ENCODE measurements at regions not wholly inside any gene's neighbourhood (a gene's known extent, or its start where the extent isn't known, plus 50 kb on each side); places are given as distances from the start of the nearest gene placed in this dataset.

DNA sequence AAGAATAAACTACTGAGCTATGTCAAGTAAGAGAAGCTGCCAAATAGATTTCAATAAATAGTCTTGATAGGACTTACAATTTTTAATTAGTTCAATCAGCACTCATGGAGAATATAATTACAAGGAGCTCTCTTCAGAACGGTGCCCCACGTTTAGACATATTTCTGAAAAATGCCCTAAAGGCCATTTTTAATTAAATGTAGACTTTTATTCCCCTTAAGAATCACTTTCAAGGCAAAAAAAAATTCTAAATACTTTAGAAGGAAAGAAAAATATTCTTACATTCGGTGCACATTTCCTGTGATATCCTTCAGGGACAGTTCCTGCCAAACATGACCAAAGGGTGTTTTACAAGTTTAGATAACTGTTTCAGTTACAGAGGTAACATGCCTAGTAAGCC, 202.5 kb upstream of the CDH7 start:
- no peak for DNase-seq (ENCODE audit: low read depth, low spot score)

DNA sequence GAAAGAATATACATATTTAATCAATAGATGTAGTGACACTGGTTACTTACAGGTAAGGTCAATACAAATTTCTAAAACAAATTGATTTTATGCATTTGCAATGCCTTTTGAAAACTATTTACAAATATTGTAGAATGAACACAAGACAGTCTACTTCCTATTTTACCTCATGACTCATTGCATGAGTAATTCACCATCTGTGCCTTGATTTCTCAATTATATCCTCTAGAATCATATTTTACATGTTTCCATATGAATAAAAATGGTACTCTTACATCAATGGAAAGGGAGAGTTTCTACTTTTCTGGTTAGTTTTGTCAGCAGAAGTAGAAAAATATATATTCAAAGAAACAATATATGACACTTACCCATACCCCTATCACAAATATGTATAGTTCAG, 203.8 kb upstream of the CDH7 start:
- DNase-seq (ENCODE audit: low read depth, low spot score), result no peak

DNA sequence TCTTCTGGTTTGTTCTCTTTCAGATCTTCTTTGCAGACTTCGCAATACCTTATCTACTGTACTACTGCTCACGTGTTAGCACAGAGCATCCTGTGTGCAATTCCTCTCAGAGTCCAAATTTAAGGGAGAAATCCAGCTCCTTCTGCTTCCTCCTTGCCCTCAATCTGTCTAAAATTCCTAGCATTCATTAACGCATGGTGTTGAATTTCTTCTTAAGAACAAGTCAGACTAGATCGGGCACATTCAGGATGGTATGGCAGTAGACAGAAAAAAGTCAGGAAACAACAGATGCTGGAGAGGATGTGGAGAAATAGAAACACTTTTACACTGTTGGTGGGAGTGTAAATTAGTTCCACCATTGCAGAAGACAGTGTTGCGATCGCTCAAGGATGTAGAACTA, 206.1 kb upstream of the CDH7 start:
- no peak for DNase-seq (ENCODE audit: low read depth, low spot score)

DNA sequence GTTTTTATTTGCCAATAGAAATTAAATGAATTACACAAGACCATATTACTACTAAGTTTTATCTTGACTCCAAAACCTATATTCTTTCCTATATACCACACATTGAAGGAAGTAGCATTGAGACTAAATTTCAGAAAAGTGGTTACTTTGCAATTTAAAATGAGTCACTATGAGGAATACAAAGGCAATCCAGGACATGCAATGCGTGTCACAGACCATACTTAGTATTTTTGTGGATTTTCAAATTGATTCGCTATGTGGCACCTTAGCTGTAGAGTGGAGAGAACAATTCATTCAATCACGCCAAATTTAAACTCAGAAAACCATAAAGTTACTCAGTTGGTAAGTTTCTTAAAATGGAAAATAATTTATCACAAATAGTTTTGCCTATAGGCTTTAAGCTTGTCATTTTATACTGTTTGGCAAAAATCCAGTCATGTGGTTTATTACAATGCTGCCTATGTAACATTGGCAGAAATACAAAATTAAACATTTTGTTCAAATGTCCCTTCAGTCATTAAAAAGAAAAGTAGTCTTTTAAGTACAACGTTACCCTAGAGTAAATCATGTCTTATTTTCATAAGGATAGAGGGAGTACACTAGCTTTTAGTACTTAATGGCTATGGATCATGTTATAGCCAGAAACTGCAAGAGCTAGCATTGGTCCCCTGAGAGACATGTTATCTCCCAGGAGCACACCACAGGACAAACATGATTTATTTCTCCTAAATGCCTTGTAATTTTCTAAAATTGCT, 222.8 kb upstream of the CDH7 start:
- no peak for DNase-seq (ENCODE audit: low read depth, low spot score)

DNA sequence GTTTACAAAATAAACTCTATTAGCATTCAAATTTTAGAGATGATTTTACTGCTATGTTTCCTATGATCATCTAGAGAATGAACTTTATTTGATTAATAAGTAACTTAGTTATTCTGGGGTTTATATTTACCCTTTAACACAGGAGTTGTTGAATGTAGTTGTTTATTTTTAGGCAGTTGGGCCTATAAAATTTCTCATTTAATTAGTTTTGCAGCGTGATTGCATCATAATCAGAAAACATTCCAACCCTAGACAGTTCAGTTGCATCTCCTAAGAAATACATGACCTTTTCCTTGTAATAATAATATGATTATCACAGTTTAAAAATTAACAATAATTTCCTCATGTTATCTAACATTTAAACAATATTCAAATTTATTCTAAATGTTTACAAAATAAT, 224.7 kb upstream of the CDH7 start:
- DNase-seq (ENCODE audit: low read depth, low spot score), result no peak

DNA sequence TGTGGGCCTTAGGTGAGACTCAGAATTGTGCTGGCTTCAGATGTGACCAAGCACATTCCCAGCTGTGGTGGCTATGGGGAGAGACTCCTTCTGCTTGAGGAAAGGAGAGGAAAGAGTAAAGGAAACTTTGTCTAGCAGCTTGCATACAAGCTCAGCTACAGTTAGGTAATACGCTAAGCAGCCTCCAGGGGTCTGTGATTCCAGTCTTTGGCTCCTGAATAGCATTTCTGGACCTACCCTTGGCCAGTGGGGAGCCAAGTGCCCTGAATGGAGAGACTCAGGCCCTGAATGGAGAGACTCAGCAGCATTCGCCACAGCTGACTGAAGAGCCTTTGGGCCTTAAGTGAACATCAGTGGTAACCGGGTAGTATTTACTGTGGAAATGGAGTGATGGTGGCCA, 227.4 kb upstream of the CDH7 start:
- no peak for DNase-seq (ENCODE audit: low read depth, low spot score)

DNA sequence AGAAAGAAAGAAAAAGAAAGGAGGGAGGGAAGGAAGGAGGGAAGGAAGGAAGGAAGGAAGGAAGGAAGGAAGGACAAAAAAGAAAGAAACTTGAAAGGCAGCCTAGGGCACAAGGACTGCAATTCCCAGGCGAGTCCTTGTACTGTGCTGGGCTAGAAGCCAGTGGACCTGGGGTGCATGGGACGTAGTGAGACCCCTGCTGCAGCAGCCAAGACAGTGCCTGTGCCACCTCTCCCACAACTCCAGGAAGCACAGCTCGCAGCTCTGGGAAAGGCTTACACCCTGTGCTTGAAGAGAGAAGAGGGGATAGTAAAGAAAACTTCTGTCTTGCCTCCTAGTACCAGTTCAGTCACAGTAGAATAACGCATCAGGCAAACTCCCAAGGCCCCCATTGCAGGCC, 227.9 kb upstream of the CDH7 start:
- DNase-seq (ENCODE audit: low read depth, low spot score), result no peak

DNA sequence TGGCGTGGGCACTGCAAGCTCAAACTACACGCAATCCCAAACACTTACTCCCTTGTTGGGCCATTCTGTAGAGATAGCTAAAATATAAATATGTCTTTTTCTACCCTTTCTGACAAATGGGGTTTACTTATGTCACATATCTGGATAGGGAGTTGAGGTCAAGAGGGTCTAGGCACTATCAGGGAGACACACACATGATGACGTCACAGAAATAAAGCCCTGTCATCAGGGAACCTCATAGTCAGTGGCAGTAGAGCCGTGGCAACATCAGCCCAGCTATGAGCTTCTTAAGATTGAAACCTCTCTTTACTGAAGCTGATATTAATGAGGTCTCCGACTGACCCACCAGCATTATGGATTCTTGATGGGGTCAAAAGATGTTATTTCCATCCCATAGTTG, 234.6 kb upstream of the CDH7 start:
- DNase-seq (ENCODE audit: low read depth, low spot score), result no peak

DNA sequence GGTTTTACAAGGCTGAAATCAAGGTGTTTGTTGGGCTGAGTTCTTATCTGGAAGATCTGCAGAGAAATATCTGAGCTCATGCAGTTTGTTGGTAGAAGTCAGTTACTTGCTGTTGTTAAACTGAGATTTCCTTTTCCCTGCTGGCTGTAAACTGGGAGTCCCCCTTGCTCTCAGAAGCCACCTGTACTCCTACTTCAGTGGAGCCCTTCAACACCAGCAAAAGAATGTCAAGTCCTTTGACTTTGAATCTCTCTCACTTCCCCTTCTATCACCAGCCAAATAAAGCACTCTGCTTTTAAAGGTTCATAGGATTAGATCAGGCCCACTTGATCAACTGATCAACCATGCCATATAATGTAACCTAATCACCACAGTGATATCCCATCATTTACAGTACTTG, 252.2 kb upstream of the CDH7 start:
- DNase-seq (ENCODE audit: low read depth, low spot score), result no peak

DNA sequence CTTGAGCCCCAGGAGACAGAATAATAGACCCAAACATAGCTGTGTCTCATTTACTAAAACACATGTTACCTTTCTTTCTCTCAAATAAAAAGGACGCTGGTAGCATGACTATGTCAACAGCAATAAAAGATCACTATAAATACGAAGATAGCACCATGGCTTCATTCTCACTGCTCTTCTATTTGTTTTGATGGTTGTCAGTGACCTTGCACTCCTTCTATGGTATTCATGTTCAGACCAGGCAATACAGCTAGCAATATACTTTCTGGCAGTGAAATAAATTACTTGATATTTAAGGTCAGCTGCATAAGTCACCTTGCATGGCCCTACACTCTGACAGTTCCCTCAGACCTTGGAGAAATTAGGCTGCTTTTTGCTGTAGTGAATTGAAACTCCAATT, 263.2 kb upstream of the CDH7 start:
- no peak for DNase-seq (ENCODE audit: low read depth, low spot score)

DNA sequence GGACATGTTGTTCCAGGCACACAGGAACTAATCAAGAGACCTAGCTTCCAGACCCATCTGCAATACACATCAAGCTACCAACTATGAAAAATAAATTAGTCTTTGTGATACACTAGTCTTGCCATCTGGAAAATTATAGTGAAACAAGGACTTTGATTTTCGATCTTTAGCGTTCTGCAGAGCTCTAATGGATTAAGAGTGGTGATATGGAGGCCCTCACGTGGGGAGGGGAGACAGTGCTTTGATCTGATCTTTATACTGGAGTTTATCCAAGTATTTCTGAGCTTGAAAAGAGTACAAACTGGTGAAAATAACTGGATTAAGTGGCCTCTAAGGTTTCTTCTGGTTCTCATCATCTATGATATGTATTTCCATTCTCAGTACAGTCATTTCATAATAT, 273.4 kb upstream of the CDH7 start:
- no peak for DNase-seq (ENCODE audit: low read depth, low spot score)

DNA sequence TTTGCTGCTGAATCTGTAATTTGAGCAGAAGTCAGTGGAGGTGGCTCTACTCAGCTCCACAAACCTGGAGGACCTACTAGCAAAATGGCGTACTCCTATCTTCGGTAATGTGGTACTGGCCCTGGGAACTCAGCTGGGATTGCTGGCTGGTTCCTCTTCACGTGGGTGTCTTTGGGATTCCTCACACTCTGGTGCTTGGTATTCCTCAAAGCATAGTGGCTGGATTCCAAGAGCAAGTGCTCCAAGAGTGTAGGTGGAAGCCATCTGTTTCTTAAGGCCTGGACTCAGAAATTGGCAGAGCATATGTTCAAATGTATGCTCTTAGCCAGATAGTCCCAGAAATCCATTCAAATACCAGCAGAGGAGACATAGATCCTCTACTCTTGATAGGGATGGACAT, 281.9 kb upstream of the CDH7 start:
- no peak for DNase-seq (ENCODE audit: low read depth, low spot score)

DNA sequence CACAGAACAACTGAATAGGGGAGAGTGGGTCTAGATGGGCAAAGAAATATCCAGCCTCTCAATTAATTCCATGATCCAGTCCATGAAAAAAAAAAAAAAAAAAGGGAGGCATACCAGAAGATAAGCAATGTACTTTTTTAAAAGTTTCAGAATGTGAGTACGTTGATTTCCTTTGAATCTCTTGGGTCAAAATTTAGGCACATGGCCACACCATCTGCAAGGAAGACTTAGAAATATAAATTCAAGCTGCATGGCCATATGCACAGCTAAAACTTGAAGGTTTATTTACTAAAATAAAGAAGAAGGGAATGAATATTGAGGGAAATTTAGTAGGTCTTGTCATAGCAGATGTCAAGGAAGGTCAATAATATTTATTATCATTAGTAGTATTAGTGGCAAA, 286.5 kb upstream of the CDH7 start:
- DNase-seq (ENCODE audit: low read depth, low spot score), result no peak

DNA sequence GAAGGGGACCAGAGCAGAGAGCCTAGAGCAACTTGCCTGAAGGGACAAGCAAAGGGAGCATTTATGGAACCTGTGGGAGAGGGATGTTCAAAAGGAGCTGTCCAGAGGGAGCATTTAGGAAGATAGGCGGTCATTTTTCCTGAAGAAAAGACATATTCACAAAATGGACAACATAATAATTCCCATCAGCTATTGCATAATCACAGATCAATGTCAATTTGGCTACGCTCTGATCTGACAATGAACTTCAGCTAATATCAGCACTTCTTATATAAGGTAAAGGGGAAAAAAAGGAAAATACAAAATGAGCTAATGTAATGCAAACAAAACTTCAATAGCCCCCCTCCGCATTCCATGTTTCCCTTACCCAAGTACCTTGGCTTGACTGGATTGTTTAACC, 291.1 kb upstream of the CDH7 start:
- no peak for DNase-seq (ENCODE audit: low read depth, low spot score)

DNA sequence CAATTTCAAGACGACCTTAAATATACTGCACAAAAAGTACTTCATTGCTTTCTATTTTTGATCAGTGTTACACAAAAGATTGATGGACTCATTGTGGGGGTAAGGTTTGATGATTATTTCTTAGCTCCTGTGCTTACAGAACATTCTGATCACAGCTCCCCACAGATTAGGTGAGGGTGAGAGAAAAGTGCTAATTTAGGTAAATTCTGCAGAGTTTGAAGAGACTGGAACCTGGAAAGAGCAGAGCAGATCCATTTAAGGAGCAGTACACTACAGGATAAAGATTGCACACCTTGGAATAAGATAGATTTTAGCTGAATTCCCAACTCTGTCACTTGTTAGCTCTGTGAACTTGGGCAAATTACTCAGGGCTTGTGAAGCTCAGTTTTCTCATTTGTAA, 291.9 kb upstream of the CDH7 start:
- DNase-seq (ENCODE audit: low read depth, low spot score), result no peak

DNA sequence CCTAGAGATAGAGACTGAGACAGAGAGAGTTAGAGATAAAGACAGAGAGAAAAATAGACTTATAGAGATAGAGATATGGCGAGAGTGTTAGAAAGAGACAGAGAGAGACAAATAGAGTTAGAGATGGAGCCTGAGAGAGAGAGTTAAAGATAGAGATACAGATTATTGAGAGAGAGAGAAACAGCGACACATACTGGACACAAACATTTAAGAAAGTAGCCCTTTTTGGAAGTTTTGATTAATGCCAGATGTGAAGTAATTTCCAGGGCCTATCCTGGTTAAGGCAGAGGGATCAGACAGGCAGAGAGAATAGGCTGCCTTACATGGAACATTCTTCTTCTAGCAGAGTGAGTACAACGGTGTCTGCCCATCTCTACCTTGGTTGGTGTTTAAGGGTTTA, 311.6 kb upstream of the CDH7 start:
- DNase-seq (ENCODE audit: low read depth, low spot score), result peak; percentile 1

DNA sequence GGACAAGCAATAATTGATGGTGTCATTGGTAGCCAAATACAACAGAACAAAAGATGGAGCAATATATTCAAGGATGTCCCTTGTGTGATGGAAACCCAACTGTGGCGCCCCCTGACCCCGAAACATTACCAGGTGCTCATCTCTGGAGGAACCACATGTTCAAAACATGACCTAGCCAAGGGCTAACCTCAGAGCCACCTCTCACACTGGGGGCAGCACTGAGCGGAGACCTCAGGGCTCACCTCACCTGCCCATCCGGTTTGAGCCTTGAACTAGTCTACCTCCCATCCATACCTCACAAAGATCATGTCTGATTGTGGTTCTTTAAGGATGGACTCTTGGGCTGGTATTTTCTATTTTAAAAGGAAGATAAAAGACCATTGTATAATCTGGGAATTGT, 314.4 kb upstream of the CDH7 start:
- no peak for DNase-seq (ENCODE audit: low read depth, low spot score)

DNA sequence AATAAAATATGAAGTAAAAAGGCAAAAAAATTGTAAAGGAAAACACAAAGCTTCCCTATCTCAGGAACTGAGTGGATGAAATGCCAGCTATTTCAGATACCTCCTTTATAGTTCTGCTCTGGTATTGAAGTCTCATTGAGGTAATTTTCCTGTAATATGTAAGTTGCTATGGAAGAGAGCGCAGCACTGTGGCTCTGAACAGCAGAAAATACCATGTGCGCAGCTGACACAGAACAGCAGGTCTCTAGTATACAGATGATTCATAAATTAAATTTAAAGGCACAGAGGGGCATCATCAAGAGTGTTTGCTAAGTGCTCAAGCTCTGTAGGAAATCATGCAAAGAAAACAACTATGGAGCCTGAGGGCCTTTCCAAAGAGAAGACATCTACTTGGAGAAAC, 315.3 kb upstream of the CDH7 start:
- no peak for DNase-seq (ENCODE audit: low read depth, low spot score)

DNA sequence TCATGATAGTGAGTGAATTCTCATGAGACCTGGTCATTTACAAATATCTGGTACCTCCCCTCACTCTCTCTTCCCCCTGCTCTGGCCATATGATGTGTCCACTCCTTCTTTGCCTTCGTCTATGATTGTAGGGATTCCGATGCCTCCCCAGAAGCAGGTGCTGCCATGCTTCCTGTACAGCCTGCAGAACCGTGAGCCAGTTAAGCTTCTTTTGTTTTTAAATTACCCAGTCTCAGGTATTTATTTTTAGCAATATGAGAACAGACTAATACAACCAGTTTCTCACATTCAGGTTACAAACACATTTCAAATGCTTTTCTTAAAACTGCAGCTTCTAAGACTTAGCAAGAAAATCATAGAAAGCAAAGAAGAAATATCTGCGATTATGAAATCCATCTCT, 321.2 kb upstream of the CDH7 start:
- no peak for DNase-seq (ENCODE audit: low read depth, low spot score)

DNA sequence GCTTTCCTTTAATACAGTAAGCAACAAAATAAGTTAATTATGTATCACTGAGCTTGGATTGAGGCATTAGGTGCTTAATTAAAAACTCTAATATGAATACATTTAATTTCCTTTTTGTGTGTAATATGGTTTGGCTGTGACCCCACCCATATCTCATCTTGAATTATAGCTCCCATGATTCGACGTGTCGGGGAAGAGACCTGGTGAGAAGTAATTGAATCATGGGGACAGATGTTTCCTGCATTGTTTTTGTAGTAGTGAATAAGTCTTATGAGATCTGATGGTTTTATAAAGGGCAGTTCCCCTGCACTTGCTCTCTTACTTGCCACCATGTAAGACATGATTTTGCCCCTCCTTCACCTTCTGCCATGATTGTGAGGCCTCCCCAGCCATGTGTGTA, 325.4 kb upstream of the CDH7 start:
- no peak for DNase-seq (ENCODE audit: low read depth, low spot score)

DNA sequence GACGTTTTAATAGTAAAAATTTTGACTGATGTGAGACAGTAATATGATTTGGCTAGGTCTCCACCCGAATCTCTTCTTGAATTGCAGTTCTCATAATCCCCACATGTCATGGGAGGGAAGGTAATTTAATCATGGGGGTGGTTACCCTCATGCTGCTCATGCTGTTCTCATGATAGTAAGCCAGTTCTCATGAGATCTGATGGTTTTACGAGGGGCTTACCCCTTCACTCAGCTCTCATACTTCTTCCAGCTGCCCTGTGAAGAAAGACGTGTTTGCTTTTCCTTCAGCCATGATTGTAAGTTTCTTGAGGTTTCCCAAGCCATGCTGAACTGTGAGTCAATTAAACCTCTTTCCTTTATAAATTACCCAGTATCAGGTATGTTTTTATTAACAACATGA, 327.0 kb upstream of the CDH7 start:
- DNase-seq (ENCODE audit: low read depth, low spot score), result no peak

DNA sequence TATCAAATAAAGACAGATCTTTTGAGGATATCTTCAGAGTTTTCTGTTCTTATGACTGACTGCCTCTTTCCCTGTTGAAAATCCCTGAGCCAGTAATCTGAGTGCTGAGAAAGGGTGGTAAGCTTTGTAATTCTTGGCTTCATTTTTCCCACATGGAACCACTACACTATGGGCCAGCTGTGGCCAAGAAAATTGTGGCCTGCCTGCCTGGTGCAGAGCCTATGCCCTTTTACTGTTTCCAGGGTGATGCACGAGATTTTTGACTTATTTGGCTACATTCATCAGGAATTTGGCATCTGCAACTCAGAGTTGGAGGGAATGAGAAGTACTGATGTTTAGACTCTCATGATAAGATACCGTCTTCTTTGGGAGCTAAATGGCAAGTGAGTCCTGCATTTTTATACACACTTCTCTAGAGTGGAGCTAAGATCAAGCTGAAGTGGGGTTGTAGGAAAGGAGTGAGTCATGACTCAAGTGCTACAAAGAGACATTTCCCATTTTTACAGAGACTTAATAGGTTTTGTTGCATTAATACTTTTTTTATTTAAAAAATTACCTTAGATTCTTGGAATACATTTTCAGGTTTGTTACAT, 328.2 kb upstream of the CDH7 start:
- peak; percentile 2 for DNase-seq (ENCODE audit: low read depth, low spot score)

DNA sequence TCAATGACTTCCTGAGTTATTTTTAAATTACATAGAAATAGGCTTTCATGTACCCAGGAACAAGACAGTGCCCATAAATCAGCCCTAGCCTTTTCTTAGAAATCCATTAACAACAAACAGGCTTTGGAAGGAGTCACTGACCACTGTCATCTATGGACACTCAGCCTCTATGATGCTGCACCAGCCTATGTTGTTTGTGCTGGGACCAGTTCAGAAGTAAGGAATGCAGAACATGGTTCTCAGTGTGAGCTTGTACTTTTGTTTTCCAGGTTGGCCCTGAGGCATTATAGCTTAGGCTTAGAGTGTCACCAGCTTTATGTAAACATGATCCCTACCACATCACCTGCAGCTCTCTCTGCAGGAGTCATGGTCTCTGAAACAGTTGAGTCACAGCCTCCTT, 335.7 kb upstream of the CDH7 start:
- peak; percentile 1 for DNase-seq (ENCODE audit: low read depth, low spot score)

DNA sequence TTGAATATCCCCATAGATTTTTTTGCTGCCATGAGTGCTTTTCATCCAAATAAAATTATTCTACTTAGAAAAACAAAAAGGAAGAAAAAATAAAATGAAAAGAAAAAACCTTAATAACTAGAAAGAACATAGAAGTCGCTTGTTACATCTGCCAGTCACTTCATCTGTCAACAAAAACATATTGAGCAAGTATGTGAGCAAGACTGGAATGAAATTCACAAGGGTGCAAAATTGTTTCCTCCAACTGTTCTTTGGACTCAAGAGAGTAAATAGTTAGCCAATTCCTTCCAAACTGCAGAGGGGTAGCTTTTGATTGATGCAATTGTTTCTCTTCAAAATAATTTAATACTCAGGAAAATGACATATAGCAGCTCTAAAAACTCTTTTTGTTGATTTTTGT, 336.3 kb upstream of the CDH7 start:
- DNase-seq (ENCODE audit: low read depth, low spot score), result no peak
